ENCODE measurements at regions not wholly inside any gene's neighbourhood (a gene's known extent, or its start where the extent isn't known, plus 50 kb on each side); places are given as distances from the start of the nearest gene placed in this dataset.
"Not testable (repeated sequence)": the region's sequence is repeated elsewhere in the genome, so short reads cannot be mapped to it uniquely, and the experiment has no call there.

- not testable (repeated sequence) for TF ChIP-seq CTCF (IDR thresholded peaks at IDR 0.05; ENCODE audit: low read depth, low read length); EZH2phosphoT487 (IDR thresholded peaks at IDR 0.05; ENCODE audit: low read depth)
These were observed 156.4 kb upstream of the ETV3 start for GRCh38 chr1:157294387-157295145.

Data from OCI-LY3 (cell line).